ENCODE measurements at regions not wholly inside any gene's neighbourhood (a gene's known extent, or its start where the extent isn't known, plus 50 kb on each side); places are given as distances from the start of the nearest gene placed in this dataset.

DNA sequence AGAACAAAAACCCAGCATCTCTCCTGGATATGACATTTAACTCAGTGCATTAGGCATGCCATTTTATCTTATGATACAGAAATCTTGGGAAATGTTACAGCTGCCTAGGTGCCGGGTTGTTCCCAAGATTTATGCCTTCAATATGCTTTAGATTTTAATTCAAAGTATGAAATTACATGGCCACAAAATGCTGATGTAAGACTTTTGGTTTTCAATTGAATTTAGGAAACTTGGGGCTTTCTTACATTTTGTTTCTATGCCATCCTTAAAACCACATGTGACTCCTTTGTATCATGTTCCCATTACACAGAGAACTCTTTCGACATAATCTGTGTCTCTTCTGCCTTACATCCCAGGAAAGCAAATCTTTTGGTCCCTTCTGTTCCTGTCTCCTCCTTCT, 83.9 kb downstream of the CCNA1 start:
- no peaks in the 10 kb centered on the region for H3K9me3 Mint-ChIP-seq (ENCODE audit: unreplicated experiment)
- H3K27me3 Mint-ChIP-seq (ENCODE audit: insufficient read depth, unreplicated experiment), result peaks cover 2% of the 10 kb centered on the region
- TF ChIP-seq, protein P1, sequence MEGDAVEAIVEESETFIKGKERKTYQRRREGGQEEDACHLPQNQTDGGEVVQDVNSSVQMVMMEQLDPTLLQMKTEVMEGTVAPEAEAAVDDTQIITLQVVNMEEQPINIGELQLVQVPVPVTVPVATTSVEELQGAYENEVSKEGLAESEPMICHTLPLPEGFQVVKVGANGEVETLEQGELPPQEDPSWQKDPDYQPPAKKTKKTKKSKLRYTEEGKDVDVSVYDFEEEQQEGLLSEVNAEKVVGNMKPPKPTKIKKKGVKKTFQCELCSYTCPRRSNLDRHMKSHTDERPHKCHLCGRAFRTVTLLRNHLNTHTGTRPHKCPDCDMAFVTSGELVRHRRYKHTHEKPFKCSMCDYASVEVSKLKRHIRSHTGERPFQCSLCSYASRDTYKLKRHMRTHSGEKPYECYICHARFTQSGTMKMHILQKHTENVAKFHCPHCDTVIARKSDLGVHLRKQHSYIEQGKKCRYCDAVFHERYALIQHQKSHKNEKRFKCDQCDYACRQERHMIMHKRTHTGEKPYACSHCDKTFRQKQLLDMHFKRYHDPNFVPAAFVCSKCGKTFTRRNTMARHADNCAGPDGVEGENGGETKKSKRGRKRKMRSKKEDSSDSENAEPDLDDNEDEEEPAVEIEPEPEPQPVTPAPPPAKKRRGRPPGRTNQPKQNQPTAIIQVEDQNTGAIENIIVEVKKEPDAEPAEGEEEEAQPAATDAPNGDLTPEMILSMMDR (IDR thresholded peaks at IDR 0.05; ENCODE audit: insufficient read depth in 1 of 2, low read depth in 1 of 2, low read length in 1 of 2, severe bottlenecking in 1 of 2, unreplicated experiment in 1 of 2), result no peak
- no TSS peak for BruUV-seq (replicated peaks)
- ChIA-PET CTCF (no interaction called here), POLR2A (no interaction called here)
- Histone ChIP-seq H3K9me3 (no peaks in the 10 kb centered on the region), H3K4me3 (ENCODE audit: low read depth, low read length) (no peak overlapping the region), H3K27me3 (replicated peaks; ENCODE audit: control insufficient read depth, insufficient read depth, low read length) (no peaks in the 10 kb centered on the region), H3K4me1 (no peaks in the 10 kb centered on the region), H3K36me3 (ENCODE audit: control insufficient read depth, insufficient read depth, low read length) (no peaks in the 10 kb centered on the region)
- no peaks in the 10 kb centered on the region for H3K36me3 Mint-ChIP-seq (ENCODE audit: insufficient read depth, unreplicated experiment)
- DNase-seq, result no peak
- H3K4me3 Mint-ChIP-seq (ENCODE audit: unreplicated experiment), result no peak overlapping the region
- no peak overlapping the region for H3K27ac Mint-ChIP-seq (ENCODE audit: unreplicated experiment)
- H3K4me1 Mint-ChIP-seq (ENCODE audit: low read depth, unreplicated experiment), result no peaks in the 10 kb centered on the region
- intact Hi-C loops (cut with micrococcal nuclease; ENCODE audit: unreplicated experiment), result no loop called here

DNA sequence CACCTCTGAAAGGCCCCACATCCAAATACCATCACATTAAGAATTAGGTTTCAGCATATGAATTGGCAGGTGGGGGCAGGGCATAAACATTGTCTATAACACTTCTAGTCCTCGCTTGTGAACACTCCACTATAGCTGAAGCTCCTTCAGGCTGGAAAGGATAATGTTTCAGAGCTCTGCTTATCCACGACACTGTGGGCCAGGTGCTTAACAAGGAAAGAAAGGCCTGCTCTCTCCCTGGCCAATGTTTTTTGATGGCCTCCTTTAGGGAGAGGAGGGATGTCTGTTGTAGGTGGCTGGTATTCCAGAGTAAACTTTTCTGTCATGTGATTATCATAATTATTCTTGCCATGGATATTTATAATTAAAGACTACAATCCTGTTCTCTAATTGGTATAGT, 86.4 kb downstream of the CCNA1 start:
- no TSS peak for BruUV-seq (replicated peaks)
- no peaks in the 10 kb centered on the region for H3K9me3 Mint-ChIP-seq (ENCODE audit: unreplicated experiment)
- H3K27me3 Mint-ChIP-seq (ENCODE audit: insufficient read depth, unreplicated experiment), result peaks cover 2% of the 10 kb centered on the region
- Histone ChIP-seq H3K4me3 (ENCODE audit: low read depth, low read length) (no peak overlapping the region), H3K27me3 (replicated peaks; ENCODE audit: control insufficient read depth, insufficient read depth, low read length) (no peaks in the 10 kb centered on the region), H3K36me3 (ENCODE audit: control insufficient read depth, insufficient read depth, low read length) (no peaks in the 10 kb centered on the region), H3K4me1 (no peaks in the 10 kb centered on the region), H3K9me3 (no peaks in the 10 kb centered on the region)
- ChIA-PET CTCF (no interaction called here), POLR2A (no interaction called here)
- no peaks in the 10 kb centered on the region for H3K4me1 Mint-ChIP-seq (ENCODE audit: low read depth, unreplicated experiment)
- H3K4me3 Mint-ChIP-seq (ENCODE audit: unreplicated experiment), result no peak overlapping the region
- H3K36me3 Mint-ChIP-seq (ENCODE audit: insufficient read depth, unreplicated experiment), result no peaks in the 10 kb centered on the region
- TF ChIP-seq, protein P1 (IDR thresholded peaks at IDR 0.05; ENCODE audit: insufficient read depth in 1 of 2, low read depth in 1 of 2, low read length in 1 of 2, severe bottlenecking in 1 of 2, unreplicated experiment in 1 of 2), result no peak
- intact Hi-C loops (cut with micrococcal nuclease; ENCODE audit: unreplicated experiment), result no loop called here
- no peak for DNase-seq
- no peak overlapping the region for H3K27ac Mint-ChIP-seq (ENCODE audit: unreplicated experiment)

DNA sequence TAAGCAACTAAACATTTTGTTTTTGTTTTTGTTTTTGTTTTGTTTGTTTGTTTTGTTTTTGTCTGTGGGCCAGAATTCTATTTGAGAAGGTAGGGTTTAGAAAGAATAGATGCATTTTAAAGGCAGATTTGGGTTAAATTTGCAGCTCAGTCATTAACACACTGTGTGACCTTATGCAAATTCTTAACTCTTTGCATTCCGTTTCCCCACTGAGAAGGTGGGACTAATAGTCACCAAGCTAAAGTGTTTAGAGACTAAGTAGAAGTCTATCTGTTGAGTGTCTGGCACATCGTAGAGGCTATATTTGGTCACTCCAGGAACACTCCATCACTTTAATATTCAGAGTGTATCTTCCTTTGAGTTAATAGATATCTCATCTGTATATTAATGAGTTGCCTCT, 87.1 kb downstream of the CCNA1 start:
- H3K36me3 ChIP-seq (ENCODE audit: control insufficient read depth, insufficient read depth, low read length), result no peaks in the 10 kb centered on the region
- Mint-ChIP-seq H3K9me3 (ENCODE audit: unreplicated experiment) (no peaks in the 10 kb centered on the region), H3K4me3 (ENCODE audit: unreplicated experiment) (no peak overlapping the region), H3K27me3 (ENCODE audit: insufficient read depth, unreplicated experiment) (peaks cover 1% of the 10 kb centered on the region), H3K4me1 (ENCODE audit: low read depth, unreplicated experiment) (no peaks in the 10 kb centered on the region), H3K27ac (ENCODE audit: unreplicated experiment) (no peak overlapping the region), H3K36me3 (ENCODE audit: insufficient read depth, unreplicated experiment) (no peaks in the 10 kb centered on the region)
- intact Hi-C loops (cut with micrococcal nuclease; ENCODE audit: unreplicated experiment), result no loop called here
- no TSS peak for BruUV-seq (replicated peaks)
- TF ChIP-seq, protein P1 (IDR thresholded peaks at IDR 0.05; ENCODE audit: insufficient read depth in 1 of 2, low read depth in 1 of 2, low read length in 1 of 2, severe bottlenecking in 1 of 2, unreplicated experiment in 1 of 2), result no peak
- no peak for DNase-seq
- ChIA-PET CTCF (no interaction called here), POLR2A (no interaction called here)
- H3K9me3 ChIP-seq, result no peaks in the 10 kb centered on the region
- H3K27me3 ChIP-seq (replicated peaks; ENCODE audit: control insufficient read depth, insufficient read depth, low read length), result no peaks in the 10 kb centered on the region
- no peaks in the 10 kb centered on the region for H3K4me1 ChIP-seq
- H3K4me3 ChIP-seq (ENCODE audit: low read depth, low read length), result no peak overlapping the region
